ENCODE measurements at regions not wholly inside any gene's neighbourhood (a gene's known extent, or its start where the extent isn't known, plus 50 kb on each side); places are given as distances from the start of the nearest gene placed in this dataset.
"Not testable (repeated sequence)": the region's sequence is repeated elsewhere in the genome, so short reads cannot be mapped to it uniquely, and the experiment has no call there.

GRCh38 chr11:28820296-28820989, 712.3 kb downstream of the METTL15 start:
- Mint-ChIP-seq H3K9me3 (peaks cover 13% of the 10 kb centered on the region), H3K27me3 (ENCODE audit: low read depth) (no peaks in the 10 kb centered on the region), H3K4me1 (ENCODE audit: low read depth) (no peaks in the 10 kb centered on the region), H3K27ac (no peak overlapping the region), H3K36me3 (ENCODE audit: low read depth) (no peaks in the 10 kb centered on the region), H3K4me3 (ENCODE audit: low read depth) (no peak overlapping the region)
- no peak for DNase-seq (ENCODE audit: low spot score)
- intact Hi-C loops (cut with micrococcal nuclease), result no loop called here

- H3K4me3 Mint-ChIP-seq (ENCODE audit: low read depth), result no peak overlapping the region
- no peaks in the 10 kb centered on the region for H3K4me1 Mint-ChIP-seq (ENCODE audit: low read depth)
- DNase-seq (ENCODE audit: low spot score), result no peak
- intact Hi-C loops (cut with micrococcal nuclease), result no loop called here
- H3K36me3 Mint-ChIP-seq (ENCODE audit: low read depth), result no peaks in the 10 kb centered on the region
- no peaks in the 10 kb centered on the region for H3K27me3 Mint-ChIP-seq (ENCODE audit: low read depth)
- peaks cover 17% of the 10 kb centered on the region for H3K9me3 Mint-ChIP-seq
- no peak overlapping the region for H3K27ac Mint-ChIP-seq
Observed at GRCh38 chr11:28819741-28820140, 711.6 kb downstream of the METTL15 start.

GRCh38 chr11:28815110-28815509, 706.9 kb downstream of the METTL15 start:
- no peaks in the 10 kb centered on the region for H3K4me1 Mint-ChIP-seq (ENCODE audit: low read depth)
- peaks cover 28% of the 10 kb centered on the region for H3K9me3 Mint-ChIP-seq
- intact Hi-C loops (cut with micrococcal nuclease), result no loop called here
- H3K4me3 Mint-ChIP-seq (ENCODE audit: low read depth), result no peak overlapping the region
- no peak overlapping the region for H3K27ac Mint-ChIP-seq
- no peaks in the 10 kb centered on the region for H3K36me3 Mint-ChIP-seq (ENCODE audit: low read depth)
- DNase-seq (ENCODE audit: low spot score), result no peak
- no peaks in the 10 kb centered on the region for H3K27me3 Mint-ChIP-seq (ENCODE audit: low read depth)

- Mint-ChIP-seq H3K27ac (no peak overlapping the region), H3K27me3 (ENCODE audit: low read depth) (no peaks in the 10 kb centered on the region), H3K4me3 (ENCODE audit: low read depth) (no peak overlapping the region), H3K9me3 (peaks cover 23% of the 10 kb centered on the region), H3K36me3 (ENCODE audit: low read depth) (no peaks in the 10 kb centered on the region), H3K4me1 (ENCODE audit: low read depth) (no peaks in the 10 kb centered on the region)
- intact Hi-C loops (cut with micrococcal nuclease), result no loop called here
- no peak for DNase-seq (ENCODE audit: low spot score)
Observed at GRCh38 chr11:28808771-28809170, 700.6 kb downstream of the METTL15 start.

GRCh38 chr11:28799316-28799715, 691.1 kb downstream of the METTL15 start:
- Mint-ChIP-seq H3K36me3 (ENCODE audit: low read depth) (no peaks in the 10 kb centered on the region), H3K27me3 (ENCODE audit: low read depth) (no peaks in the 10 kb centered on the region), H3K9me3 (peaks cover 30% of the 10 kb centered on the region), H3K27ac (no peak overlapping the region), H3K4me1 (ENCODE audit: low read depth) (no peaks in the 10 kb centered on the region), H3K4me3 (ENCODE audit: low read depth) (no peak overlapping the region)
- intact Hi-C loops (cut with micrococcal nuclease), result no loop called here
- no peak for DNase-seq (ENCODE audit: low spot score)

- no peaks in the 10 kb centered on the region for H3K27me3 Mint-ChIP-seq (ENCODE audit: low read depth)
- no peaks in the 10 kb centered on the region for H3K36me3 Mint-ChIP-seq (ENCODE audit: low read depth)
- no peak overlapping the region for H3K27ac Mint-ChIP-seq
- intact Hi-C loops (cut with micrococcal nuclease), result no loop called here
- no peak for DNase-seq (ENCODE audit: low spot score)
- peaks cover 39% of the 10 kb centered on the region for H3K9me3 Mint-ChIP-seq
- H3K4me3 Mint-ChIP-seq (ENCODE audit: low read depth), result no peak overlapping the region
- H3K4me1 Mint-ChIP-seq (ENCODE audit: low read depth), result no peaks in the 10 kb centered on the region
Observed at GRCh38 chr11:28798286-28798685, 690.1 kb downstream of the METTL15 start.

- no peaks in the 10 kb centered on the region for H3K27me3 Mint-ChIP-seq (ENCODE audit: low read depth)
- intact Hi-C loops (cut with micrococcal nuclease), result no loop called here
- no peaks in the 10 kb centered on the region for H3K36me3 Mint-ChIP-seq (ENCODE audit: low read depth)
- peaks cover 35% of the 10 kb centered on the region for H3K9me3 Mint-ChIP-seq
- no peak overlapping the region for H3K27ac Mint-ChIP-seq
- H3K4me1 Mint-ChIP-seq (ENCODE audit: low read depth), result no peaks in the 10 kb centered on the region
- H3K4me3 Mint-ChIP-seq (ENCODE audit: low read depth), result no peak overlapping the region
- DNase-seq (ENCODE audit: low spot score), result no peak
Observed at GRCh38 chr11:28797536-28797935, 689.3 kb downstream of the METTL15 start.

- no peak for DNase-seq (ENCODE audit: low spot score)
- H3K27me3 Mint-ChIP-seq (ENCODE audit: low read depth), result no peaks in the 10 kb centered on the region
- H3K36me3 Mint-ChIP-seq (ENCODE audit: low read depth), result no peaks in the 10 kb centered on the region
- intact Hi-C loops (cut with micrococcal nuclease), result no loop called here
- no peak overlapping the region for H3K4me3 Mint-ChIP-seq (ENCODE audit: low read depth)
- no peaks in the 10 kb centered on the region for H3K4me1 Mint-ChIP-seq (ENCODE audit: low read depth)
- peaks cover 53% of the 10 kb centered on the region for H3K9me3 Mint-ChIP-seq
- no peak overlapping the region for H3K27ac Mint-ChIP-seq
Observed at GRCh38 chr11:28794405-28794804, 686.2 kb downstream of the METTL15 start.

GRCh38 chr11:28793282-28793738, 685.1 kb downstream of the METTL15 start:
- no peak overlapping the region for H3K27ac Mint-ChIP-seq
- H3K9me3 Mint-ChIP-seq, result peaks cover 52% of the 10 kb centered on the region
- no peaks in the 10 kb centered on the region for H3K4me1 Mint-ChIP-seq (ENCODE audit: low read depth)
- no peak overlapping the region for H3K4me3 Mint-ChIP-seq (ENCODE audit: low read depth)
- intact Hi-C loops (cut with micrococcal nuclease), result no loop called here
- no peak for DNase-seq (ENCODE audit: low spot score)
- H3K36me3 Mint-ChIP-seq (ENCODE audit: low read depth), result no peaks in the 10 kb centered on the region
- H3K27me3 Mint-ChIP-seq (ENCODE audit: low read depth), result no peaks in the 10 kb centered on the region

GRCh38 chr11:28792856-28793255, 684.7 kb downstream of the METTL15 start:
- H3K4me1 Mint-ChIP-seq (ENCODE audit: low read depth), result no peaks in the 10 kb centered on the region
- intact Hi-C loops (cut with micrococcal nuclease), result no loop called here
- H3K9me3 Mint-ChIP-seq, result peaks cover 48% of the 10 kb centered on the region
- H3K27me3 Mint-ChIP-seq (ENCODE audit: low read depth), result no peaks in the 10 kb centered on the region
- no peaks in the 10 kb centered on the region for H3K36me3 Mint-ChIP-seq (ENCODE audit: low read depth)
- no peak overlapping the region for H3K27ac Mint-ChIP-seq
- DNase-seq (ENCODE audit: low spot score), result no peak
- no peak overlapping the region for H3K4me3 Mint-ChIP-seq (ENCODE audit: low read depth)

- H3K27me3 Mint-ChIP-seq (ENCODE audit: low read depth); intact Hi-C loops (cut with micrococcal nuclease); H3K4me3 Mint-ChIP-seq (ENCODE audit: low read depth); DNase-seq (ENCODE audit: low spot score); H3K27ac Mint-ChIP-seq; H3K4me1 Mint-ChIP-seq (ENCODE audit: low read depth); H3K36me3 Mint-ChIP-seq (ENCODE audit: low read depth): not testable (repeated sequence)
- H3K9me3 Mint-ChIP-seq, result peaks cover 54% of the 10 kb centered on the region
Observed at GRCh38 chr11:28787897-28788296, 679.7 kb downstream of the METTL15 start.

GRCh38 chr11:28777126-28777525, 668.9 kb downstream of the METTL15 start:
- DNase-seq (ENCODE audit: low spot score), result no peak
- intact Hi-C loops (cut with micrococcal nuclease), result no loop called here
- no peaks in the 10 kb centered on the region for H3K36me3 Mint-ChIP-seq (ENCODE audit: low read depth)
- no peaks in the 10 kb centered on the region for H3K27me3 Mint-ChIP-seq (ENCODE audit: low read depth)
- no peak overlapping the region for H3K4me3 Mint-ChIP-seq (ENCODE audit: low read depth)
- H3K9me3 Mint-ChIP-seq, result peaks cover 26% of the 10 kb centered on the region
- H3K4me1 Mint-ChIP-seq (ENCODE audit: low read depth), result no peaks in the 10 kb centered on the region
- no peak overlapping the region for H3K27ac Mint-ChIP-seq

- intact Hi-C loops (cut with micrococcal nuclease), result no loop called here
- H3K4me3 Mint-ChIP-seq (ENCODE audit: low read depth), result no peak overlapping the region
- peaks cover 34% of the 10 kb centered on the region for H3K9me3 Mint-ChIP-seq
- no peaks in the 10 kb centered on the region for H3K27me3 Mint-ChIP-seq (ENCODE audit: low read depth)
- no peaks in the 10 kb centered on the region for H3K4me1 Mint-ChIP-seq (ENCODE audit: low read depth)
- no peak overlapping the region for H3K27ac Mint-ChIP-seq
- no peaks in the 10 kb centered on the region for H3K36me3 Mint-ChIP-seq (ENCODE audit: low read depth)
- no peak for DNase-seq (ENCODE audit: low spot score)
Observed at GRCh38 chr11:28773606-28774005, 665.4 kb downstream of the METTL15 start.

GRCh38 chr11:28770806-28771205, 662.6 kb downstream of the METTL15 start:
- Mint-ChIP-seq H3K4me3 (ENCODE audit: low read depth) (no peak overlapping the region), H3K27me3 (ENCODE audit: low read depth) (no peaks in the 10 kb centered on the region), H3K27ac (no peak overlapping the region), H3K9me3 (peaks cover 39% of the 10 kb centered on the region), H3K4me1 (ENCODE audit: low read depth) (no peaks in the 10 kb centered on the region), H3K36me3 (ENCODE audit: low read depth) (no peaks in the 10 kb centered on the region)
- no peak for DNase-seq (ENCODE audit: low spot score)
- intact Hi-C loops (cut with micrococcal nuclease), result no loop called here

Measured in activated T-helper 2 cell treated with anti-CD3 and anti-CD28 coated beads, Interferon-gamma antibody, Interleukin-2, Interleukin-4, amounts not matched to agents 10 μg/mL and 5 μg/mL and 100 μg/mL, durations not matched to agents 14 hours and 24 hours and 36 hours (primary cell).